ENCODE measurements at regions not wholly inside any gene's neighbourhood (a gene's known extent, or its start where the extent isn't known, plus 50 kb on each side); places are given as distances from the start of the nearest gene placed in this dataset.

GRCh38 chr4:108527723-108528122, 92.7 kb upstream of the RPL34 start:
- DNase-seq (ENCODE audit: low read depth in 3 of 3) = peak in 1 of 3 experiments; percentile 9

GRCh38 chr4:108520807-108521206, 99.6 kb upstream of the RPL34 start:
- DNase-seq (ENCODE audit: low read depth in 3 of 3) = no peak

- DNase-seq (ENCODE audit: low read depth in 3 of 3) = no peak
Measured at GRCh38 chr4:108519911-108520601, 100.3 kb upstream of the RPL34 start.

GRCh38 chr4:108519208-108519833, 101.1 kb upstream of the RPL34 start:
- DNase-seq (ENCODE audit: low read depth in 3 of 3) = no peak

- peak; percentile 9 to 18 (median 16) for DNase-seq (ENCODE audit: low read depth in 3 of 3)
Measured at GRCh38 chr4:108512615-108513505, 107.5 kb upstream of the RPL34 start.

GRCh38 chr4:108511618-108512017, 108.8 kb upstream of the RPL34 start:
- no peak for DNase-seq (ENCODE audit: low read depth in 3 of 3)

GRCh38 chr4:108502356-108502755, 118.0 kb upstream of the RPL34 start:
- no peak for DNase-seq (ENCODE audit: low read depth in 3 of 3)

GRCh38 chr4:108498925-108499324, 121.5 kb upstream of the RPL34 start:
- no peak for DNase-seq (ENCODE audit: low read depth in 3 of 3)

- DNase-seq (ENCODE audit: low read depth in 3 of 3) = no peak
Measured at GRCh38 chr4:108493596-108493931, 126.8 kb upstream of the RPL34 start.

GRCh38 chr4:108492816-108493595, 127.4 kb upstream of the RPL34 start:
- peak in 1 of 3 experiments; percentile 10 for DNase-seq (ENCODE audit: low read depth in 3 of 3)

GRCh38 chr4:108488865-108489264, 131.5 kb upstream of the RPL34 start:
- DNase-seq (ENCODE audit: low read depth in 3 of 3) = no peak

- DNase-seq (ENCODE audit: low read depth in 3 of 3) = no peak
Measured at GRCh38 chr4:108486046-108486445, 134.3 kb upstream of the RPL34 start.

- DNase-seq (ENCODE audit: low read depth in 3 of 3) = no peak
Measured at GRCh38 chr4:108484187-108484586, 136.2 kb upstream of the RPL34 start.

- DNase-seq (ENCODE audit: low read depth in 3 of 3) = no peak
Measured at GRCh38 chr4:108483650-108484049, 136.7 kb upstream of the RPL34 start.

GRCh38 chr4:108483079-108483478, 137.3 kb upstream of the RPL34 start:
- DNase-seq (ENCODE audit: low read depth in 3 of 3) = no peak

- no peak for DNase-seq (ENCODE audit: low read depth in 3 of 3)
Measured at GRCh38 chr4:108480881-108481280, 139.5 kb upstream of the RPL34 start.

GRCh38 chr4:108477527-108478108, 142.8 kb upstream of the RPL34 start:
- DNase-seq (ENCODE audit: low read depth in 3 of 3) = no peak

GRCh38 chr4:108473163-108473720, 147.1 kb upstream of the RPL34 start:
- no peak for DNase-seq (ENCODE audit: low read depth in 3 of 3)

- DNase-seq (ENCODE audit: low read depth in 3 of 3) = no peak
Measured at GRCh38 chr4:108466936-108467902, 153.2 kb upstream of the RPL34 start.

- DNase-seq (ENCODE audit: low read depth in 3 of 3) = no peak
Measured at GRCh38 chr4:108465886-108466500, 154.4 kb upstream of the RPL34 start.

Measured in stimulated activated CD4-positive, alpha-beta T cell treated with anti-CD3 and anti-CD28 coated beads, TNF-alpha, amount 100 ng/mL, for 4 hours (primary cell).